ENCODE measurements at regions not wholly inside any gene's neighbourhood (a gene's known extent, or its start where the extent isn't known, plus 50 kb on each side); places are given as distances from the start of the nearest gene placed in this dataset.

DNA sequence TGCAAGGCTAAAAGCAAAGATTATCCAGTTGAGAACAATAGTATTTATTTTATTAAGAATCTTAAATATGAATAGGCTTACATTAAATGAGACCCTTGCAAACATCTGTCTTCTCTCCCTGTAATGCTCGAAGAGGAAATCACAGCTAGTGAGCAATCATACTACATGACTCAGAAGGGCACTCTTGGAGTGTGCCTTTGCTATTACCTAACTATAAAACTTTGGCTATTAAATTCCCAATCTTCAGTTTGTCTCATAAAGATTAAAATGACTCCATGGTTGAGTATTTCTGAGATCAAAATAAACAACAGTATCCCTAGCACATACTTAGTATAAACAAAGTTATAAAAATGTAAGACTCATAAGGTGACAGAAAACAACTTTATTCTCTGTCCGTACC is 296.9 kb downstream of the KCNJ3 start:
- Histone ChIP-seq H4K8ac (ENCODE audit: low read depth in 2 of 2, low read length in 2 of 2) (no peak overlapping the region), H4K91ac (ENCODE audit: insufficient read depth, low read depth, low read length) (no peak overlapping the region), H2BK120ac (ENCODE audit: low read depth, low read length) (no peak overlapping the region), H3K56ac (ENCODE audit: extremely low read depth, insufficient read depth, low read length) (no peak overlapping the region), H3K4me2 (ENCODE audit: low read depth, low read length) (no peak overlapping the region), H2AFZ (replicated peaks; ENCODE audit: low read length, poor library complexity) (no peak overlapping the region), H3K9ac (ENCODE audit: low read depth, low read length) (no peak overlapping the region), H3K79me1 (ENCODE audit: low read depth in 1 of 2, low read length in 2 of 2) (no peaks in the 10 kb centered on the region), H2BK5ac (ENCODE audit: low read depth, low read length, poor library complexity, severe bottlenecking) (no peak overlapping the region), H3K27me3 (ENCODE audit: control insufficient read depth, insufficient read depth, low read length) (no peaks in the 10 kb centered on the region), H3K4me1 (ENCODE audit: control insufficient read depth, insufficient read depth, low read length) (no peaks in the 10 kb centered on the region), H3K36me3 (ENCODE audit: control insufficient read depth, insufficient read depth, low read length) (no peaks in the 10 kb centered on the region), H2BK15ac (ENCODE audit: low read depth, low read length) (no peak overlapping the region), H2AK9ac (replicated peaks; ENCODE audit: low read depth, low read length, poor library complexity) (no peak overlapping the region), H3K18ac (ENCODE audit: low read depth, low read length) (no peak overlapping the region), H3K4me3 (ENCODE audit: insufficient read depth, low read depth, low read length) (no peak overlapping the region), H3K14ac (replicated peaks; ENCODE audit: low read depth, low read length) (no peak overlapping the region), H3K9me1 (ENCODE audit: insufficient read depth, low read length) (no peaks in the 10 kb centered on the region), H2AK5ac (ENCODE audit: low read depth, low read length) (no peak overlapping the region), H3K4ac (ENCODE audit: low read depth, low read length) (no peak overlapping the region), H4K5ac (ENCODE audit: low read depth, low read length) (no peak overlapping the region), H2BK20ac (ENCODE audit: low read depth, low read length) (no peak overlapping the region), H3K9me3 (ENCODE audit: control insufficient read depth, insufficient read depth, low read length) (peaks cover 3% of the 10 kb centered on the region; the same call in 1 of the 2 replicates), H3K27ac (ENCODE audit: insufficient read depth, low read length) (no peak overlapping the region), H4K20me1 (ENCODE audit: insufficient read depth, low read length) (no peaks in the 10 kb centered on the region), H3K23ac (ENCODE audit: low read depth, low read length) (no peak overlapping the region)
- WGBS, 2 experiments (ENCODE audit: extremely low coverage in 2 of 2, insufficient read length in 1 of 2) = no CpG with 5 or more reads among the region's 2 CpGs
- dilution Hi-C loops (cut with HindIII; ENCODE audit: low sequenced_read_pairs, unreplicated experiment) (no loop called here), intact Hi-C loops (cut with micrococcal nuclease) (no loop called here), in situ Hi-C loops (cut with MboI; ENCODE audit: low sequenced_read_pairs) (no loop called here)
- POLR2A ChIA-PET (ENCODE audit: unreplicated experiment) = no interaction called here
- TF ChIP-seq MAFK (IDR thresholded peaks at IDR 0.05; ENCODE audit: low read depth, low read length) (no peak), BHLHE40 (IDR thresholded peaks at IDR 0.05; ENCODE audit: low read depth, low read length) (no peak), CTCF (conservative IDR thresholded peaks at IDR 0.05; ENCODE audit: low read depth, low read length) (no peak), CHD1 (IDR thresholded peaks at IDR 0.05; ENCODE audit: low read depth, low read length) (no peak)
- DNase-seq (no peak), ATAC-seq (ENCODE audit: low read depth) (no peak)
- CTCF ChIA-PET = no interaction called here
- BruUV-seq (replicated peaks) = no TSS peak

Data from IMR-90 (cell line).